ENCODE measurements at regions not wholly inside any gene's neighbourhood (a gene's known extent, or its start where the extent isn't known, plus 50 kb on each side); places are given as distances from the start of the nearest gene placed in this dataset.

DNA sequence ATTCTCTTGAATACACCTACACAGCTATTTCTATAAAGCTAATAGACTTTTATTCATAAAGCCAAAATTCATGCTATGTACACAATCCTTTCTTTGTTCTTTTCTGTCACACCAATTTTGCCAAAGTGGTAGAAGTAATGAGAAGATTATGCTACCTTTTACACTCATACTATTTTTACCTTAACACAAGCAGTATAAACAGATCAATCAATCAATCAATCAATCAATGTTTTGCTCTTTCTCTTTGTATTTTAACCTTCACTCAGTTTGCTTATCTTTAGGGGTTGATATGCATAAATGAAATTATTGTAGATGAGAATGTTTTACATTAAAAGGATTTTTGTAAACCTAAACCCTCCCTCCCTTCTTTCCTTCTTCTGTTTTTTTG lies 878.6 kb downstream of the RAPGEF2 start:
- no peak for TF ChIP-seq POLR2A (IDR thresholded peaks at IDR 0.05)
- TF ChIP-seq, protein P1, sequence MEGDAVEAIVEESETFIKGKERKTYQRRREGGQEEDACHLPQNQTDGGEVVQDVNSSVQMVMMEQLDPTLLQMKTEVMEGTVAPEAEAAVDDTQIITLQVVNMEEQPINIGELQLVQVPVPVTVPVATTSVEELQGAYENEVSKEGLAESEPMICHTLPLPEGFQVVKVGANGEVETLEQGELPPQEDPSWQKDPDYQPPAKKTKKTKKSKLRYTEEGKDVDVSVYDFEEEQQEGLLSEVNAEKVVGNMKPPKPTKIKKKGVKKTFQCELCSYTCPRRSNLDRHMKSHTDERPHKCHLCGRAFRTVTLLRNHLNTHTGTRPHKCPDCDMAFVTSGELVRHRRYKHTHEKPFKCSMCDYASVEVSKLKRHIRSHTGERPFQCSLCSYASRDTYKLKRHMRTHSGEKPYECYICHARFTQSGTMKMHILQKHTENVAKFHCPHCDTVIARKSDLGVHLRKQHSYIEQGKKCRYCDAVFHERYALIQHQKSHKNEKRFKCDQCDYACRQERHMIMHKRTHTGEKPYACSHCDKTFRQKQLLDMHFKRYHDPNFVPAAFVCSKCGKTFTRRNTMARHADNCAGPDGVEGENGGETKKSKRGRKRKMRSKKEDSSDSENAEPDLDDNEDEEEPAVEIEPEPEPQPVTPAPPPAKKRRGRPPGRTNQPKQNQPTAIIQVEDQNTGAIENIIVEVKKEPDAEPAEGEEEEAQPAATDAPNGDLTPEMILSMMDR (IDR thresholded peaks at IDR 0.05) = no peak
